A673 (cell line): ENCODE measurements at regions not wholly inside any gene's neighbourhood (a gene's known extent, or its start where the extent isn't known, plus 50 kb on each side); places are given as distances from the start of the nearest gene placed in this dataset.
"Not testable (repeated sequence)": the region's sequence is repeated elsewhere in the genome, so short reads cannot be mapped to it uniquely, and the experiment has no call there.

ENCODE experiments used
- CTCF ChIP-seq: fragments of 300-800, 200-600 bp; sonication (generic); conservative IDR thresholded peaks from 2 replicates; pipeline ENCODE4 v1.5.1; 2017; ENCODE audit warnings: low read depth, mild to moderate bottlenecking, antibody characterized with exemption, low read length, moderate library complexity, mixed read lengths
- EZH2 ChIP-seq: fragments of 200-600 bp; sonication (generic); IDR thresholded peaks from 2 replicates; pipeline ENCODE4 v1.6.1; 2017; ENCODE audit warnings: borderline replicate concordance, low read depth, mild to moderate bottlenecking, mixed read lengths, antibody characterized with exemption, low read length; ENCODE audit not compliant: poor library complexity, severe bottlenecking

GRCh38 chr9:7626571-7627029 lies 173.0 kb downstream of the DMAC1 start:
- not testable (repeated sequence) for TF ChIP-seq CTCF, EZH2
